Bronchial epithelial cell (primary cell): ENCODE measurements at regions not wholly inside any gene's neighbourhood (a gene's known extent, or its start where the extent isn't known, plus 50 kb on each side); places are given as distances from the start of the nearest gene placed in this dataset.

ENCODE experiments used
- DNase-seq: peaks from one replicate; pipeline ENCODE4 v3.0.0-alpha.2; 2010; ENCODE audit warnings: low read depth
- FAIRE-seq: peaks from 2 replicates; lab custom pipeline; 2011; peaks lifted over from hg19 to GRCh38; lab: Jason Lieb, UNC
- H3K27me3 ChIP-seq: 2 replicates; pipeline ENCODE4 v1.5.1; 2011; ENCODE audit warnings: low read length; ENCODE audit not compliant: control insufficient read depth, insufficient read depth
- H3K36me3 ChIP-seq: 2 replicates; pipeline ENCODE4 v1.5.1; 2011; ENCODE audit warnings: low read length; ENCODE audit not compliant: control insufficient read depth, insufficient read depth
- H3K4me3 ChIP-seq: 2 replicates; pipeline ENCODE4 v1.5.1; 2011; ENCODE audit warnings: mild to moderate bottlenecking, low read depth, low read length, control low read depth
- CTCF ChIP-seq: IDR thresholded peaks from 2 replicates; pipeline ENCODE4 v1.5.1; 2011; ENCODE audit warnings: mild to moderate bottlenecking, moderate library complexity, low read length, control low read depth, inconsistent platforms; ENCODE audit not compliant: insufficient read depth, severe bottlenecking

DNA sequence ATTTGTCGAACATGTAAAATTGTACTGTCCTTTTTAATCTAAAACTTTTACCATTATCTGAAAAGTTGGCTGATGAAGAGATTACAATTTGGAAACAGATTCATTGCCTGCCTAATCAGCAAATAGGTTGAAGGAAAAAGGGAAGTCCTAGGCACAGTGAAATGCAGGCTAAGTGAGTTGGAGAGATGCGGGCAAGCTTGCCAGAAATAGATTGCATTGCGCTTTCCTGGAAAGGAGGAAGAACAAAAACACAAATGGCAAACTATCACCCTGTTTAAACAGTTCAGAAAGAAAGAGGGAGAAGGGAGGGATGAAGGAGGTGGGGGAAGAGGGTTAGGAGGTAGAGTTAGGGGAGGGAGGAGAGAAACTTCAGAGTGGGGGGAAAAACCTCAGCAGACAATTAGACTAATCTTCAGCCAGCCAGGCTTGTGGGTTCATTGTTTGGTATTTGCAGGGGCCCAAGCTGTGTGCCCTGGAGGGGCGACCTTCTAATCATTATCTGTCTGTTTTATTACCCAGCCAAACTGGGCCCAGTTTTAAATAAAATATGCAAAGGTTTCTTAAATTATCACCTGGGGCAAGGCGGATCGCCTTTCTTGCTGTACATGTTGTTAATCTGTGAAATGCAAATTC is 465.2 kb downstream of the TFAP2B start:
- H3K4me3 ChIP-seq: no peak overlapping the region
- TF ChIP-seq CTCF: no peak
- H3K36me3 ChIP-seq: no peaks in the 10 kb centered on the region
- no peak for DNase-seq
- FAIRE-seq: no peak
- H3K27me3 ChIP-seq: no peaks in the 10 kb centered on the region

DNA sequence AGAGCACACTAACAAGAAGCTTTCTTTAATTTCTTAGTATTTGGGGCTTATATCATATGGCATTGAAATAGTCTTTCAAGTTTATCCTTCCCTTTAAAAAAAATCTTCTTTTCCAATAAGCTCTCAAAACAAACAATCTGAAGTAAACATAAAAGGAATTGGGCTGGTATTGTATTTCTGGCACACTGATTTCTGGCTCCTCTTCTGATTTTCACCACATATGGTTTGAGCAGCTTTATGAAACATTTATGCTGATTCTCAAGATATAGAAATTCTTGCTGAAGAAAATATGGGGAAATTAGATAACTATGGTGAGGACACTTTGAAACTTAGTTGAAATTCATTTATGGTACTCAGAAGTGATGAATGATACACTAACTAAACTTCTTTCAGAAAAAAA is 467.2 kb downstream of the TFAP2B start:
- no peak for TF ChIP-seq CTCF
- FAIRE-seq: no peak
- Histone ChIP-seq H3K36me3 (no peaks in the 10 kb centered on the region), H3K4me3 (no peak overlapping the region), H3K27me3 (no peaks in the 10 kb centered on the region)
- DNase-seq: no peak

DNA sequence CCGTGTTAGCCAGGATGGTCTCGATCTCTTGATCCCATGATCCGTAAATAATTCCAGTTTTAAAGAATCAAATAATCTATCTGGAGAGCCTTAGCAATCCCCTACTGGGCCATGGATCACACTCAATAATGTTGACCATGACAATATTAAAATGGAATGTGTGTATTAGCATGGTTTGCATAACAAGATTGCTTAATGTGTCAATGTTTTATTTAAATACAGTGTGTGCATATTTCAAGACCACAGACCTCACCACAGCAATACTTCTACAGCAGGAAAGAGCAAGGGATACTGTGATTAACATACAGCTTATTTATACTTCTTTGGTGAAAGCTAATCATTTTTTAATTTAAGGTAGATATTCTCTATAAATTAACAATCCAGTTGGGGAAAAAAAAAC is 470.4 kb downstream of the TFAP2B start:
- Histone ChIP-seq H3K4me3 (no peak overlapping the region), H3K36me3 (no peaks in the 10 kb centered on the region), H3K27me3 (no peaks in the 10 kb centered on the region)
- FAIRE-seq: no peak
- DNase-seq: peak; percentile 54
- TF ChIP-seq CTCF: no peak

- no peak overlapping the region for H3K4me3 ChIP-seq
- no peaks in the 10 kb centered on the region for H3K36me3 ChIP-seq
- no peak for TF ChIP-seq CTCF
- DNase-seq: peak; percentile 43
- no peaks in the 10 kb centered on the region for H3K27me3 ChIP-seq
- no peak for FAIRE-seq
Measured at GRCh38 chr6:51292659-51293058, 474.0 kb downstream of the TFAP2B start.

DNA sequence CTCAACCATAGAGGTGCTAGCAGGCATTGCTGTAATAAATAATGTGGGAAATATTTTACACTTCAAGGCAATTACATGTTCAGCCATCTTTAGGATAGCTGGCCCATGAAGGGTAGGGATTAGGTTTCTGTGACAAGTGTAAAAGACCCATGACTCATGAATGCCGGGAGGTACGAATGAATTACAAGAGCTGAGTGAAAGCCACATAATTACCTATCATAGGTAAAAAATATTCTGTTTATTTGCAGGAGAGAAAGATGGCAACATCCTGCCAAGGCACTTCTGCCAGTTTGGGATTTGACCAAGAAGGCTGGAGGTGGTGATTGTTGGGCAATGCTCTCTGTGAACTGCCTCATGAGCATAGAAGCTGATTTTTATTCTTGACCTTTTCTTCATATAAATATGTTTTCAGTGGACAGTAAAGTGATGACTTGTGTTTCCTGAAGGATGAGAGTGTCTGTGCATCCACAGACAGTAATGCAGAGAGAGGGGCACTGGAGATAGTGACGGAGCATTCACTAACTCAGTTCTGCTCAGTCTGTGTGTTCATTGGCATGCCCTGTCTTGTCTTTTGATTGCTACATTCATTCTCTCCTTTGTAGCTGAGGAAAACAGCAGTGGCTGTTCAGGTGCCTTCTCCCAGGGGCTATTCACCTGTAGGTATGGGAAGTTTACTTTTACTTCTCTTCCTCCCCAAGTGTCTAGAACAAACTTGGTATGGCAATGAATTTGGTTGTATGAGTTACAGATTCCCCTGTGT is 481.1 kb downstream of the TFAP2B start:
- Histone ChIP-seq H3K27me3 (no peaks in the 10 kb centered on the region), H3K4me3 (no peak overlapping the region), H3K36me3 (no peaks in the 10 kb centered on the region)
- no peak for TF ChIP-seq CTCF
- FAIRE-seq (peak; percentile 86), DNase-seq (peak; percentile 81)
